ENCODE measurements at regions not wholly inside any gene's neighbourhood (a gene's known extent, or its start where the extent isn't known, plus 50 kb on each side); places are given as distances from the start of the nearest gene placed in this dataset.

- Histone ChIP-seq H3K27me3 (replicated peaks; ENCODE audit: insufficient read depth) (no peaks in the 10 kb centered on the region), H3K4me1 (replicated peaks) (no peaks in the 10 kb centered on the region), H3K36me3 (no peaks in the 10 kb centered on the region), H3K9me3 (no peaks in the 10 kb centered on the region), H3K4me3 (no peak overlapping the region), H3K27ac (no peak overlapping the region)
- intact Hi-C loops (cut with DNase I), result no loop called here
- DNase-seq (ENCODE audit: low spot score), result no peak
- TF ChIP-seq POLR2A (IDR thresholded peaks at IDR 0.05), result no peak
- no peak for TF ChIP-seq CTCF (IDR thresholded peaks at IDR 0.05)
- no peak for TF ChIP-seq POLR2AphosphoS5 (IDR thresholded peaks at IDR 0.05)
- 80% methylated on average over 3 of the region's 3 CpGs for WGBS
Measured at GRCh38 chr11:128204898-128205297, 382.5 kb downstream of the ETS1 start.

GRCh38 chr11:128201801-128202200 lies 385.6 kb downstream of the ETS1 start:
- Histone ChIP-seq H3K27ac (no peak overlapping the region), H3K4me3 (no peak overlapping the region), H3K9me3 (no peaks in the 10 kb centered on the region), H3K4me1 (replicated peaks) (no peaks in the 10 kb centered on the region), H3K36me3 (no peaks in the 10 kb centered on the region), H3K27me3 (replicated peaks; ENCODE audit: insufficient read depth) (no peaks in the 10 kb centered on the region)
- 71% methylated on average over 4 of the region's 4 CpGs for WGBS
- intact Hi-C loops (cut with DNase I), result no loop called here
- no peak for DNase-seq (ENCODE audit: low spot score)
- TF ChIP-seq CTCF (IDR thresholded peaks at IDR 0.05) (no peak), POLR2A (IDR thresholded peaks at IDR 0.05) (no peak), POLR2AphosphoS5 (IDR thresholded peaks at IDR 0.05) (no peak)

- H3K9me3 ChIP-seq, result no peaks in the 10 kb centered on the region
- intact Hi-C loops (cut with DNase I), result no loop called here
- no peak overlapping the region for H3K4me3 ChIP-seq
- no peak overlapping the region for H3K27ac ChIP-seq
- no peaks in the 10 kb centered on the region for H3K4me1 ChIP-seq (replicated peaks)
- TF ChIP-seq POLR2AphosphoS5 (IDR thresholded peaks at IDR 0.05), result no peak
- no peak for TF ChIP-seq POLR2A (IDR thresholded peaks at IDR 0.05)
- TF ChIP-seq CTCF (IDR thresholded peaks at IDR 0.05), result no peak
- H3K36me3 ChIP-seq, result no peaks in the 10 kb centered on the region
- 92% methylated on average over 5 of the region's 5 CpGs for WGBS
- H3K27me3 ChIP-seq (replicated peaks; ENCODE audit: insufficient read depth), result no peaks in the 10 kb centered on the region
- no peak for DNase-seq (ENCODE audit: low spot score)
Measured at GRCh38 chr11:128201009-128201408, 386.3 kb downstream of the ETS1 start.

- Histone ChIP-seq H3K27ac (no peak overlapping the region), H3K36me3 (no peaks in the 10 kb centered on the region), H3K27me3 (replicated peaks; ENCODE audit: insufficient read depth) (no peaks in the 10 kb centered on the region), H3K9me3 (no peaks in the 10 kb centered on the region), H3K4me3 (no peak overlapping the region), H3K4me1 (replicated peaks) (no peaks in the 10 kb centered on the region)
- 64% methylated on average over 4 of the region's 4 CpGs for WGBS
- TF ChIP-seq CTCF (IDR thresholded peaks at IDR 0.05) (no peak), POLR2A (IDR thresholded peaks at IDR 0.05) (no peak), POLR2AphosphoS5 (IDR thresholded peaks at IDR 0.05) (no peak)
- DNase-seq (ENCODE audit: low spot score), result no peak
- intact Hi-C loops (cut with DNase I), result no loop called here
Measured at GRCh38 chr11:128200467-128200866, 386.9 kb downstream of the ETS1 start.

GRCh38 chr11:128198216-128198772 lies 389.1 kb downstream of the ETS1 start:
- Histone ChIP-seq H3K4me3 (no peak overlapping the region), H3K4me1 (replicated peaks) (no peaks in the 10 kb centered on the region), H3K27me3 (replicated peaks; ENCODE audit: insufficient read depth) (no peaks in the 10 kb centered on the region), H3K9me3 (no peaks in the 10 kb centered on the region), H3K27ac (no peak overlapping the region), H3K36me3 (no peaks in the 10 kb centered on the region)
- TF ChIP-seq POLR2A (IDR thresholded peaks at IDR 0.05) (no peak), POLR2AphosphoS5 (IDR thresholded peaks at IDR 0.05) (no peak), CTCF (IDR thresholded peaks at IDR 0.05) (no peak)
- intact Hi-C loops (cut with DNase I), result no loop called here
- WGBS, result 69% methylated on average over 2 of the region's 2 CpGs
- no peak for DNase-seq (ENCODE audit: low spot score)

Data from prostate gland (tissue), 2 donors.